GM13977 (cell line): ENCODE measurements at regions not wholly inside any gene's neighbourhood (a gene's known extent, or its start where the extent isn't known, plus 50 kb on each side); places are given as distances from the start of the nearest gene placed in this dataset.
"Not testable (repeated sequence)": the region's sequence is repeated elsewhere in the genome, so short reads cannot be mapped to it uniquely, and the experiment has no call there.

ENCODE experiments used
- DNase-seq: peaks from one replicate; pipeline ENCODE4 v3.0.0; 2012; ENCODE audit warnings: low spot score
- CTCF ChIP-seq: IDR thresholded peaks from 2 replicates; pipeline ENCODE4 v1.5.1; 2012; ENCODE audit warnings: mild to moderate bottlenecking, control low read depth; ENCODE audit not compliant: insufficient read depth; ENCODE audit errors: extremely low read depth, missing control alignments
- in situ Hi-C: fragments of 300-500 bp; cut with MboI; formaldehyde crosslinking; loops from one replicate; pipeline ENCODE4 v1.12.0; 2022; ENCODE audit warnings: low sequenced_read_pairs, low pct_unique_long_range_greater_than_20kb, mixed read lengths, inconsistent platforms; ENCODE audit not compliant: unreplicated experiment

DNA sequence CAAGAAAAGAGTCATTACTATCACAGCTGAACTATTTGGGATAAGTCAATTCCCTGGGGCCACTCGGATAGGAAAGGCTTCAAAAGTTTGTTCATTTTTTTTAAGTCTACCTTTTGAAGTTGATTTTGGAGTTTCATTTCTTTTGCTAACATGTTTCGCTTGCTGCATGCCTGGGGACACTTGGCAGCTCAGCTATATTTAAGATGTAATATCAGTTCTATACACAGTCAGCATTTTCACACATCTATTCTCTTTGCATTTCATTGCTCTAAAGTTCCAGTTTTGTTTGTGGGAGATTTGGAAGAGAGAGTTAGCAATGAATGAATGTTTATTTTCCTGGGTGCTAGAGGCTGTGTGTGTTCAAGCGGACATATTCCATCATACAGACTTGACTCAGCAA lies 445.2 kb upstream of the GRAMD2B start:
- in situ Hi-C loops, result no loop called here
- TF ChIP-seq CTCF, result no peak
- no peak for DNase-seq

- TF ChIP-seq CTCF, result no peak
- DNase-seq, result no peak
- in situ Hi-C loops, result no loop called here
Observed at GRCh38 chr5:125979636-125980035, 443.6 kb upstream of the GRAMD2B start.

- no peak for DNase-seq
- no peak for TF ChIP-seq CTCF
Observed at GRCh38 chr5:125981016-125981415, 442.2 kb upstream of the GRAMD2B start.

DNA sequence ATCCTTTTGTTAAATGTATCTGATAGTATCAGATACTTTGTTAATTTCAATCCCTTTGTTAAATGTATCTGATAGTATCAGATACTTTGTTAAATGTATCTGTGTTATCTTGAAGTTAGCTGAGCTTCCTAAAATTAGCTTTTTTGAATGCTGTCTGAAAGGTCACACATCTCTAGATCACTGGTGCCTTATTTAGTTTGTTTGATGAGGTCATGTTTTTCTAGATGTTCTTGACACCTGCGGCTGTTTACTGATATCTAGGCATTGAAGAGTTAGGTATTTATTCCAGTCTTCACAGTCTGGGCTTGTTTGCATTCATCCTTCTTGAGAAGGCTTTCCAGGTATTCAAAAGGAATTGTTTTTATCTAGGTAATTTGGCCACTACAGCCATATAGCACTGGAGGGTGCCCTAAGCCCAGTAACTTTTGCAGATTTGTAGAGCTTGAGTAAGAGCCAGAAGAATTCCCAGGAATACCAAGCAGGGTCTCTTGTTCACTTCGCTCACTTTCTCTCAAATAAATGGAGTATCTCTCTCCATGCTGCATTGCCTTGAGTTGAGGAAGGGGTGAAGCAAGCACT lies 435.4 kb upstream of the GRAMD2B start:
- TF ChIP-seq CTCF, result no peak
- no peak for DNase-seq
- in situ Hi-C loops, result no loop called here

More at GRCh38 chr5:125981016-125981415, 442.2 kb upstream of the GRAMD2B start:
- in situ Hi-C loops, result no loop called here

DNA sequence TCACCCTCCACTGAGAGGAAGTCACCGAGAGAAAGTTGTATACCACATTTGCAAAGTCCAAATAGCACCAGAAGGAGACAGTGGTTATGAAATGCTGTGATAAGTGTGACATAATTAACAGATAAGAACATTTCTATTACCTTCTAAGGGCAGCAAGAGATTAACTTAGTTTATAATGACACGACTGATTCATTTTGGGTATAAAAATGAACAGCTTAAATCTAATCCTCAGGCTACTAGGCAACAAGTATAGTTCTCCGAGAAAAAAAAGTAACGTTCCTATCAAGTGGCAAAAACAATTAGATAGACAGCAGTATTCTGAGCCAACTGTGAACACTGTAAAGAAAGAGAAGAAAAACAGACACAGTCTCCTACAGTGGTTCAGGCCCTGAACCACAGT lies 431.2 kb upstream of the GRAMD2B start:
- in situ Hi-C loops, result no loop called here
- DNase-seq, result no peak
- no peak for TF ChIP-seq CTCF

GRCh38 chr5:125999271-126000030 lies 423.8 kb upstream of the GRAMD2B start:
- DNase-seq, in situ Hi-C loops: not testable (repeated sequence)

GRCh38 chr5:126000507-126000906 lies 422.7 kb upstream of the GRAMD2B start:
- no peak for TF ChIP-seq CTCF
- DNase-seq, result no peak
- in situ Hi-C loops, result no loop called here
